Fibroblast of skin of right quadriceps (primary cell): ENCODE measurements at regions not wholly inside any gene's neighbourhood (a gene's known extent, or its start where the extent isn't known, plus 50 kb on each side); places are given as distances from the start of the nearest gene placed in this dataset.
"Not testable (repeated sequence)": the region's sequence is repeated elsewhere in the genome, so short reads cannot be mapped to it uniquely, and the experiment has no call there.

ENCODE experiments used
- DNase-seq: peaks from one replicate; pipeline ENCODE4 v3.0.0-alpha.2; 2013

DNA sequence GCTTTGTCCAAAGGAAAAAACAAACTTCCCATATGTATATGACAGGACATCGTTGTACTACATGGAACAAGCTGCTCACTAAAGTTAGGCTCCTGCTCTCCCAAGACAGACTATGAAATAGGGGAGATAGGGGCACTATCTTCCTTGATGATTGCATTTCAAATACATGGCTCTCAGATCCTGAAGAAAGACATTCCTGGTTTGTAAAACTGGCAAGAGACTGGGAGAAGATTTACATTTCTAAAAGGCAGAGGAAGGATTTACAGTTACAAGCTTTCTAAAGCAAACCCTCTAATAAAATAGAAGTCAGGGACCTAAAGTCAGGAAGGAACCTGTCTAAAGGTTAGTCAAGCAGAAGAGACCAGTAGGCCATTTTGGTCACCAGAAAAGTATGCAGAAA, 103.7 kb downstream of the SLC17A6 start:
- DNase-seq, result no peak

DNA sequence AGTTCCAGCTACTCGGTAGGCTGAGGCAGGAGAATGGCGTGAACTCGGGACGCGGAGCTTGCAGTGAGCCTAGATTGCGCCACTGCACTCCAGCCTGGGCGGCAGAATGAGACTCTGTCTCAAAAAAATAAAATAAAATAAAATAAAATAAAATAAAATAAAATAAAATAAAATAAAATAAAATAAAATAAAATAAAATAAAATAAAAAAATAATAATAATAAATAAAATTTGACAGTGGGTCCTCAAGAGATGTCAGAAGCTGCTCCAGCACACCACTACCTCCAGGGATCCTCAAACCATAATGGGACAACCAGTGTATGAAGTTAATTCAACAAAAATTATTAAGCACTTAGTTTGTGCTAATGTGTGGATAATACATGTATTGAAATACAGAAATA, 97.4 kb downstream of the SLC17A6 start:
- DNase-seq, result not testable (repeated sequence)

DNA sequence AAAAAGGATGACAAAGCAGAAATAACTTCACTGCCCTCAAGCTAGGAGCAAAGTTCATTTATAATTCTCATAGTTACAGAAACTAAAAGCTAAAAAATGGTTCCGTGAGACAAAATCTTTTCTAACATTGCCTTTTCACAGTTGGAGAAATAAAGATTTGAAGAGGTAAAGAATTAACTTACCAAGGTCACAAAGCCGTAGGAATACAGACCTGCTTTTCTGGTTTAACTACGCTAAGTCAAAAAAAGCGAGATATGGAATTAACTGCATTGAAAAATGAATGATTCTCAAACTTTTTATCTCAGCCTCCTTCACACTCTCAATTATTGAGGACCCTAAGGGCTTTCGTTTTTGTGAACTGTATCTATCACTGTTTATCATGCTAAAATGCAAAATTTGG, 95.3 kb downstream of the SLC17A6 start:
- no peak for DNase-seq

DNA sequence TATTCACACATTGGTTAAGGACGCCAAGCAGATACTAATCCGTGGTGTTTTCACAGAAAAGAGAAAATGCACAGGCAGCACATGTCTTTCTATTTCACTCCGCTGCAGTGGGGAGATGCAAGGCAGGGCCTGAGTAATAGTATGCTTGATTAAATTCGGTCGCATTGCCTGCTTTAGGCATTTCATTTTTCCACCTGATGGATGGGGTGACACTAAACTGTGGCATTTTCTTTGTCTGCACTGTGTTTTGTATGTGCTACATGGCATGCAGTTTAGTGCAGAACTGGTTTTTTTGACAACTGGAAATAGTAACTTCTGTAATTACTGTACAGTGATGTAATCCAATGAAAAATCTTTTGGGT, 94.9 kb downstream of the SLC17A6 start:
- DNase-seq, result peak; percentile 35

DNA sequence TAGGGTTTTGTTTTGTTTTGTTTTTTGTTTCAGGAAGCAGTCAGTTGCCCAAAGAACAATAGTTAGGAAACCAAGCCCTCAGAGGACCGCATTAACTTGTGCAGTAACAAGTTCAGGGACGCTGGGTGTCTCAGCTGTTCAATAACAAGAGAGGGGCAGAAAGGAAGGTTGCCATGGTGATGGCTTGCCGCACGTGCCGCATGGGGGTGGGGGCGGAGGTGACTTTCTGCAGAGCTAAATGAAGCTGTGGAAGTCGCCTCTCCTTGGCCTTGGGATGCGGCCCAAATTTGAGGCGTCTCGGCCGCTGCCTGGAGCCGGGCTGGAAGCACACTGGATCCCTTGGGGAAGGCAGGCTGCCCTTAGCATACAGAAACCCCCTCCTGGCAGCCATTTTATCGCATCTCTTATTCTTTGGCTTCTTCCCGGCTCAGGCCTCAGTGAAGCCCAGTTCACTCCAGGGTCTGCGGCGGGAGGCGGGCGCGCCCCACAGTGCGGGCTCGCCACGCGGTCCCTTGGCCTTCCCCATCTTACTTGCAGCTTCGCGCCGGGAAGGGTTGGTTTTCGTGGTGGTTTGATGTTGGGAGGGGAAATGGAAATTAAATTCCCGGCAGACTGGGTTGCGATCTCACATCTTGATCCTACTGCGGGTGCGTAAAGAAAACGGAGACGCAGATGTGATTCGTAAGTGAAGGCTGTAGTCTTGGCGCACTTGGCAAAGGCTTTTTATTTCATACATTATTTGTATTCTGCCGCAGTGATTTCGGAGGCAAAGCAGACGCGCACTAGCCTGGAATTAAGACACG, 94.3 kb downstream of the SLC17A6 start:
- peak; percentile 35 for DNase-seq

DNA sequence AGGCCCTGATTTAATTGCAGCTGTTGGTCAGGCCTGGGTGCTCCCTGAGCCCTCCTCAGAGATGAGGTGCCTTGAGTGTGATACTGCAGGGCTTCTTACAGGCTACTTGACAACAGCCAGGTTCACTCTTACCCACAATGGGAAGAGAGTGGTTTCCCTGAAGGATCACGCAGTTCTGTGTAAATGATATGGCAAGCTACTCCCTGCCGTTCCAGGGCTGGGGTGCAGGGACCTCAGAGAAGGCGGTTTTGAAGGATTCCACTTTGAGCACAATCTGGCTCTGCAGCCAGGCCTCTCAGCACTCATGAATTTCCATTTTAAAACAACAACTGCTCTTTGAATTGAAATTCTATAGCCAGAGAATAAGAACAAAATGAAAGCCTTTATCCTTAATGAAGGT, 92.9 kb downstream of the SLC17A6 start:
- DNase-seq, result no peak

DNA sequence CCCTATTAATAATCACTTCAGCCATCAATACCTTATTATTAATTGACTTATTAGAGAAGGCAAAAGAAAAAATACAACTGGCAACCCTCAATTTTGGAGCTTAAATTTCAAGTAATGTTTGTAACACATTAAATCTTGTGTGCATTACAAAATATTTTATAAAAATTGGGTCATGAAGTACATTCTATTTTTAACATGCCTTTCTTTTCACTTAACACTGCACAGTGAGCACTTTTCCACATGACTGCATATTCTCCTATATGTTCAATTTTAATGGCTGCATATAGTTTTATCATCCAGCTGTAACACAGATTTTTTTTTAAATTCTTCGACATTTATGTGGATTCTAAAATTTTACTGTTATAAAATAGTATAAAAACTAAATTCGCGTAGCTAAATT, 92.5 kb downstream of the SLC17A6 start:
- DNase-seq, result no peak

DNA sequence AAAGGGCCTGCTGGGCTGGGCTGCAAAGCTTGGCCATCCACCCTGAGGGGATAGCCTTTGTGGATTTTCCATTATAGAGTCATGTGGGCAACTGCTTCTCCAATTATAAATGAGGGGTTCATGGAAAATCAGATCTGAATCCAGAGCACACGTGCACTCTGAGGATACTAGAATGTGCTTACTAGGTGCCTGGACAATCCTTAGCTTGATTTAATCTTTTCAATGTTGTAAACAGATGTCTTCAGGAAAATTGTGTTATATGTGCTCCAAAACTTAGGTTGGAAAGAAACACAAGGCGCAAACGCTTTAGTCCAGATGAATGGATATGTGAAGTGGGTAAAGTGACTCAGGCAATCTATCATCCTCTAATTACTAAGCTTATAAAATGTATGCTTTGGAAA, 92.0 kb downstream of the SLC17A6 start:
- DNase-seq, result peak; percentile 60
